BJ (cell line): ENCODE measurements at regions not wholly inside any gene's neighbourhood (a gene's known extent, or its start where the extent isn't known, plus 50 kb on each side); places are given as distances from the start of the nearest gene placed in this dataset.

Experiments used
- CTCF ChIA-PET: fragments of 350-600 bp; formaldehyde crosslinking; extraction: SDS; loops from one replicate; lab custom pipeline; 2021; ENCODE audit warnings: antibody characterized with exemption, inconsistent platforms; lab: Yijun Ruan, JAX
- POLR2A ChIA-PET: fragments of 300-600 bp; sonication (Branson Sonifier 250); formaldehyde crosslinking; extraction: SDS; loops from one replicate; lab custom pipeline; 2021; ENCODE audit warnings: antibody characterized with exemption; lab: Charles Lee
- DNase-seq: peaks from one replicate; pipeline ENCODE4 v3.0.0-alpha.2; 2011; ENCODE audit warnings: low read depth
- H3K27me3 ChIP-seq: 2 replicates; pipeline ENCODE4 v1.6.0; 2011; ENCODE audit warnings: low read length; ENCODE audit not compliant: control insufficient read depth, insufficient read depth
- H3K36me3 ChIP-seq: 2 replicates; pipeline ENCODE4 v1.5.1; 2011; ENCODE audit warnings: low read length; ENCODE audit not compliant: control insufficient read depth, insufficient read depth
- H3K4me3 ChIP-seq: 2 replicates; pipeline ENCODE4 v1.5.1; 2011; ENCODE audit warnings: low read depth, mild to moderate bottlenecking, control low read depth, low read length
- TF ChIP-seq, protein P1 (sequence below): IDR thresholded peaks from 2 replicates; pipeline ENCODE4 v1.5.1; 2011; ENCODE audit warnings: low read depth, mild to moderate bottlenecking, control low read depth, inconsistent platforms, low read length, moderate library complexity; ENCODE audit not compliant: insufficient read depth

DNA sequence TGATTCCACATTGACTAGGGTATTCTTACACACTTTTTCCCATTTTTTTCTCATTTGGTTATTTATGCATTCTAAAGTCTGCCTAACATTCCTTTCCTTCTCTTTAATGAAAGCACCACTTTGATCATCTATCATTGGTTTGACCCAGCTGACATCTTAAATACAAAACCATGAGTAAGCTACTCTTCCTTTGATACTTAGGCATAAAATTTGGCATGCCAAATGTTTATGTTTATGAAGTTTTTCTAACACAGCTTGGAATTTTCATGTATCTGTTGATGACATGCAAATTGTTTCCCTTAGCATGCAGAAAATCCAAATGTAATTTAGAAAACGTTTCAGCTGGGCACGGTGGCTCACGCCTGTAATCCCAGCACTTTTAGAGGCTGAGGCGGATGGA is 534.9 kb downstream of the QKI start:
- H3K36me3 ChIP-seq: no peaks in the 10 kb centered on the region
- no peak for DNase-seq
- H3K27me3 ChIP-seq: no peaks in the 10 kb centered on the region
- TF ChIP-seq, protein P1, sequence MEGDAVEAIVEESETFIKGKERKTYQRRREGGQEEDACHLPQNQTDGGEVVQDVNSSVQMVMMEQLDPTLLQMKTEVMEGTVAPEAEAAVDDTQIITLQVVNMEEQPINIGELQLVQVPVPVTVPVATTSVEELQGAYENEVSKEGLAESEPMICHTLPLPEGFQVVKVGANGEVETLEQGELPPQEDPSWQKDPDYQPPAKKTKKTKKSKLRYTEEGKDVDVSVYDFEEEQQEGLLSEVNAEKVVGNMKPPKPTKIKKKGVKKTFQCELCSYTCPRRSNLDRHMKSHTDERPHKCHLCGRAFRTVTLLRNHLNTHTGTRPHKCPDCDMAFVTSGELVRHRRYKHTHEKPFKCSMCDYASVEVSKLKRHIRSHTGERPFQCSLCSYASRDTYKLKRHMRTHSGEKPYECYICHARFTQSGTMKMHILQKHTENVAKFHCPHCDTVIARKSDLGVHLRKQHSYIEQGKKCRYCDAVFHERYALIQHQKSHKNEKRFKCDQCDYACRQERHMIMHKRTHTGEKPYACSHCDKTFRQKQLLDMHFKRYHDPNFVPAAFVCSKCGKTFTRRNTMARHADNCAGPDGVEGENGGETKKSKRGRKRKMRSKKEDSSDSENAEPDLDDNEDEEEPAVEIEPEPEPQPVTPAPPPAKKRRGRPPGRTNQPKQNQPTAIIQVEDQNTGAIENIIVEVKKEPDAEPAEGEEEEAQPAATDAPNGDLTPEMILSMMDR: no peak
- H3K4me3 ChIP-seq: no peak overlapping the region
- POLR2A ChIA-PET: no interaction called here
- CTCF ChIA-PET: no interaction called here

- ChIA-PET POLR2A (no interaction called here), CTCF (no interaction called here)
- Histone ChIP-seq H3K4me3 (no peak overlapping the region), H3K27me3 (no peaks in the 10 kb centered on the region), H3K36me3 (no peaks in the 10 kb centered on the region)
- DNase-seq: no peak
- TF ChIP-seq, protein P1: no peak
Measured at GRCh38 chr6:163948250-163948649, 533.7 kb downstream of the QKI start.

GRCh38 chr6:163947276-163947675 is 532.8 kb downstream of the QKI start:
- no peak for DNase-seq
- H3K27me3 ChIP-seq: no peaks in the 10 kb centered on the region
- ChIA-PET CTCF (no interaction called here), POLR2A (no interaction called here)
- TF ChIP-seq, protein P1: no peak
- H3K4me3 ChIP-seq: no peak overlapping the region
- H3K36me3 ChIP-seq: no peaks in the 10 kb centered on the region

DNA sequence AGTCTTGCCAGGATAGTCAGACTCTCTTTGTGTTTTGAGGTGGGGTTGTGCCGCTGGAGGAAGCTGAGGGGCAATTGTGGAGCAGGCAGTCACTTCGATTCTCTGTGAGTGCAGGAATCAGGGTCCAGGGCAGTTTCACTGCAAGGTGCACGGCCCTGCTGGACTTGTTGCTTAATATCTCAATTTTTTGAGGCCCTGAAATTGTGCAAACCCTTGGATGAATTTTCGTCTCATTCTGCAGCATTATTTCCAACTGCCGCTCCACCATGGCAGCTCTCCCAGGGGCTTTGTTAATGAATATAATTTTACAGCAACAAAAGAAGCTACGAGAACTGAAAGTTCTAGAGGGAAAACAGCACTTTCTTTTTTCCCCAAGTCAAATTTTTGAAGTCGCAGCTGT is 531.9 kb downstream of the QKI start:
- ChIA-PET POLR2A (no interaction called here), CTCF (no interaction called here)
- TF ChIP-seq, protein P1: no peak
- Histone ChIP-seq H3K36me3 (no peaks in the 10 kb centered on the region), H3K27me3 (no peaks in the 10 kb centered on the region), H3K4me3 (no peak overlapping the region)
- no peak for DNase-seq

GRCh38 chr6:163945808-163946207 is 531.3 kb downstream of the QKI start:
- CTCF ChIA-PET: interaction anchor here (1.0 kb wide), 1 partner anchor 9 kb away, joined by 4 read pairs; no protein-coding TSS in a partner anchor

More at GRCh38 chr6:163945808-163946207, 531.3 kb downstream of the QKI start:
- POLR2A ChIA-PET: no interaction called here
- DNase-seq: no peak
- no peaks in the 10 kb centered on the region for H3K36me3 ChIP-seq
- no peak overlapping the region for H3K4me3 ChIP-seq
- TF ChIP-seq, protein P1: no peak
- no peaks in the 10 kb centered on the region for H3K27me3 ChIP-seq
